ENCODE measurements at regions not wholly inside any gene's neighbourhood (a gene's known extent, or its start where the extent isn't known, plus 50 kb on each side); places are given as distances from the start of the nearest gene placed in this dataset.

DNA sequence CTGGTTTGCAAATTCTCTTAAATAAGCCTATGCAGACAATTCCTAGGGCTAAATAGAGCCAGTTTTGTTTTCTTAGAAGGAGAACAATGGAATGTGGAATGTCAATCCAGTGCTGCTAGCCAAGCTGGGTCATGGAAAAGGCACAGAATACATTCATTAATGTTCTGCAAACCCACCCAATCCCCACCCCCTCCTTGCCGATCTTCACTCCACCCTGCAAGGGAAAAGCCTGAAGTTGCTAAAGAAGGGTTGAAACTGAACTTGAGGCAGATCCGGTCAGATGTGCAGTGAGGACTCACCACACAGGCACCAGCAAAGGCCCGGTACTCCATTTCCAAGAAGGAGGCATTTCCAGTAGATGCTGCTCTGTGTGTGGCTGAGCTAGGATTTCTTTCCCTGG, 179.6 kb downstream of the PLPP3 start:
- TF ChIP-seq EZH2 (IDR thresholded peaks at IDR 0.05; ENCODE audit: insufficient read depth, poor library complexity, severe bottlenecking), result no peak
- TF ChIP-seq EZH2phosphoT487 (IDR thresholded peaks at IDR 0.05; ENCODE audit: insufficient read depth, low read depth), result no peak
